Dedifferentiated amniotic fluid mesenchymal stem cell (primary cell): ENCODE measurements at regions not wholly inside any gene's neighbourhood (a gene's known extent, or its start where the extent isn't known, plus 50 kb on each side); places are given as distances from the start of the nearest gene placed in this dataset.
A peak's percentile ranks its signal among the peaks of the same experiment; 100 is the strongest.
"Not testable (repeated sequence)": the region's sequence is repeated elsewhere in the genome, so short reads cannot be mapped to it uniquely, and the experiment has no call there.

ENCODE experiments used
- DNase-seq: peaks from one replicate; pipeline ENCODE4 v3.0.0-alpha.2; 2016; ENCODE audit errors: extremely low spot score

DNA sequence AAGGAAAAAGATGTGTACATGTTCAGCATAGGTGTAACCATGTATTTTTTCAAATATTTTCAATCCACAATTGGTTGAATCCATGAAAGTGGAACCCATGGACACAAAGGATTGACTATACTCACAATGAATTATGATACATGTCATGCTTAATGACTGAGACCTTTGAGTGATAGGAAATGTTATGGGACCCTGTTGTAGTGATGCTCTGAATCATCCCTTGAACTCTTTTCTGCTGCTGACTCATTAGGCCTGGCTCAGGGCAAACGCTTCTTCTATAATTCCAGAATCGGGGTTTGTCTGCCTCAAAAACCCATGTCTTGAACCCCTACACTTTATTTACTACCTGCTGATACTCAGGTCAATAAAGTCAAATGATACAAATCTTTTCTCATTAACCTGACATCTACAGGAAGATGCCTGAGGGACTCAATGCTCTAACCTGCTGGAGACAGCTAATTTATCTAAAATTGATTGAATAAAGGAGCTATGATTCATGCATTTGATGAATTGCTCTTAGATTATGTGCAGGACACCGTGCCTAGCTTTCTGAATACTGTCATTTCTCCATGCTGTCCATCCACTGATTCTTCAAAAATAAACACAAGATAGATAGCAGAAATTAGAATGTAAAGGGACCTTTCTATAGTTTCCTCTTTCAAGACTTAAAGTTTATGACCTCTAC is 260.1 kb downstream of the PRELID2 start:
- DNase-seq = no peak

DNA sequence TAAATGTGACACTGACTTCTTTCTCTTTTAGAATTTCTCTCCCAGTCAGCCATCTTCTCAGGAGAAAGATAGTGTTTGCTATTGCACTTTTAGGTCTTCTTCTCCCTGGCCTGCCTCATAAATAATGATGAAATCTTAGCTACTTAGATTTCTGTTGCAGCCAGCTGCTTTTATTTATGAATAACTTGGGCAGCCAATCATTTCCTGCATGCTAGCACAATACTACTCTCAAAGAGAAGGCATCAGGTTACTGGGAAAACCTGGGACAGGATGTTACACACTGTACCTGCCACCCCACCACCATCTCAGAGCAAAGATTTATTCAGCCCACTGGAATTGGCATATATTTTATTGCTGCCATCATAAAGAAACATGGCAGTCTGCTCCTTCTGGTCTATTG is 266.6 kb downstream of the PRELID2 start:
- DNase-seq = no peak

DNA sequence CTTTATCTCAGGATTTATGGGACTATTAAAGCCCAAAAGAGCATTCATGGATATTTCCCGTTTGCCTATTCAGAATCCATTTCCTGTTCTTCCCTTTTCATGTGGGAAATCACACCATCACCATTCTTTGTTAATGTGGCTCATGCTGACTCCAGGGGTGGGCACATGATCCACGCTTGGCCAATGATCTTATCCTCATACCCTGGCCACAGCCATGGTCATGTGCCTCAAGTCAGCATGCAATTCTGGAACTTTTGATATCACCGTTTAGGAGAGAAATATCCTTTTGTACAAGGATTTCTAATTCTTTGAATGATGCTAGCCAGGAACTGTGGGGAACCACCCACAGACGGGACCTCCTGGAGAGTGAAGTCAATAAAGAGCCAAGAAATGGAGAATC is 272.2 kb downstream of the PRELID2 start:
- DNase-seq = no peak

DNA sequence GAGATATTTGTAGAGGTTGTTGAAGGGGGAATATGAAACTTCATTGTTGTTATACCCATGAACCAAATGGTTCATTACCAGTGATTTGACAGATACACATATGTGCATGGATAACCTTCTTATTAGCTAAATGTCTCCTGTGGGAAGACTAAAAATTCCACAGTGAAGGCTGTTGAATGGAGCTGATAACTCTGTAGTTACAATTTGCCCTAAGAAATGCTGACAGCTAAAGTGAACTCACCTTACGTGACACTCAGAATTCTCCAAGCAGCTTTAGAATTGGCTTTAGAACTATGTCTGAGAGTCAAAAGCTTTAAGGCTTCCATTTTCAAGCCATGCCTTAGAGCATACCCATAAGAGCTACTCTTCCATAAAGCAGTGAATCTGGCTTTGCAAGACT is 276.9 kb downstream of the PRELID2 start:
- no peak for DNase-seq

DNA sequence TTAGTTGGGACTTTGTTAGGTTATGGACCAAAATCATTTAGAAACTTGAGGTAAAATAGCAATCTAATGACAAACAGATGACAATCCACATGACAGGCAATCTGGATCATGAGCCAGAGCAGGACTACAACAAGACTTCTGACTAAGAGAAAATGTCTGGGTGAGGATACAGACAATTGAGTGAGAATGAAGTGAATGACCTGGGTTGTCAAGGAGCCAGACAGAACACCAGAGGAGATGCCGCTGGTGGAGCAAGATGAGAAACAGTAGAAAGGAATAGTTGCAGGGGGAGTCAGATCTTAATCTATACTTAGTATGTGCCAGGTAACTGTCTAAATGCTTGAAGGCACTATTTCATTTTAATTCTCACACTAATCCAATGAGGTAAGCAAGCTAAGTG is 277.8 kb downstream of the PRELID2 start:
- no peak for DNase-seq

DNA sequence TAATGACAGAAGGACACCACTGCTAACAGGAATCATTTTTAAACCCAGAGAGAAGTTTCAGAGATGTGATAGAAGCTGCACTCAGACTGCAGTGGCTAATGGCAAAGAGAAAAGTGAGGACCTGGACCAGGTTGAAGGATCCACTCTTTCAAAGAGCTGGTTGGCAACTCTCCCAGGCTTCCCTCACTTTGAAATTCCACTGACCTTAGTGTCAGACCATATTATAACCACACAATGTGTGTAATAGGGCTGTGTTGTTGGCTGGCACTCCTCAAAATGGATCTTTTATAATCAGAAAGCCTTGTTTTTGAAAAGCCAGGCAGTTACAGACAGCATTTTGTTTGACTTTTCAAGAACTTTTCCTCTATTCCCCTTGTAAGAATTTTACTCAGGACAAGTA is 280.7 kb downstream of the PRELID2 start:
- DNase-seq = peak; percentile 32

DNA sequence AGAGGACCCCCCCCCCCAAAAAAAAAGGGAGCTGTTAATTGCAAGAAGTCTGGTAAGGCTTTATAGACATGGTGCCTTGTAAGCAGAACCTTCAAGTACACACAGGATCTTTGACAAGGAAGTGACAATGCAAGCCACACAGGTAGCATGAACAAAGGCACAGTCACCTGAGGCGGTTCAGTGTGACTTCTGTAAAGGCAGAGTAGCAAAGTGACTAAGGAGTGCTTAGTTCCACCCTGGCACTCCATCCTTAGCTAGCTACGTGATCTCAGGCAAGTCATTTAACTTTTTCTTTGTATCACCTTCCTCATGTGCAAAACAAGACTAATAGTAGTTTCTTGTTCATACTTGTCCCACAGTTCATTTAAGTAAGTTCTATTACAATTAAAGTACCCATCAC is 282.0 kb downstream of the PRELID2 start:
- no peak for DNase-seq

DNA sequence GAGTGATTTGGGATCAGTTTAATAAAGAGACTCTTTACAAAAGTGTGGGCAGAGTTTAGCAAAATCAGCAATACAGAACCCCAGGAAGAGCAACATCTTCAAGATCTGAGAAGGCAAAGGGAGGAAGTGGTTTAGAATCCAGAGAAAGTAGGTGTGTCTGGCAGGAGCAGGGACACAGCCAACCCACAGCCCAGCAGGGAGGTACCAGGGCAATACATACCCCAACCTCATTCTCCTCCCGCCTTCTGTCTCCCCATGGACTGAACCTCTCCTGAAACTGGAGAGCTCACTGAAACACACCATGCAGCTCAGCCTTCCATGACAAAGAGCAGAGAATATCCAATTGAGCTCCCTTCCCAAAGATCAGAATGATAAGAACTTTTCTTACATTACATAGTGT is 283.4 kb downstream of the PRELID2 start:
- no peak for DNase-seq

DNA sequence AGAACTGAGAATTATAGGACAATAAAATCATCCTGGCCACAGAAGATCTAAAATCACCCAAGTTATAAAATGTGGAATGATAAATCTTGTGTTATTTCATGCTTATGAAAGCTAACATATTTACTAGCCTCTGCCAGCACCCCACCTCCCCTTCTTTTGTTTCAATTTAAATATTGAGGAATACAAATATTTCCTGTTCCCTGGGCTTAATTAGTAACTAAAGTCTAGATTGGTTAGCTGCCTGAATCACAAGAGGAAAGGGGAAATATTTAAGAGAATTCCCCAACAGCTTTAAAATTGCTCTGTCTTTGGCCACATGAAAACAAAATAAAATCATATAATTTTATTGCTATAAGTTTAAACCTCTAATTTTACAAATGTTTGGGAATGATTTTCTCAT is 287.0 kb downstream of the PRELID2 start:
- DNase-seq = no peak

DNA sequence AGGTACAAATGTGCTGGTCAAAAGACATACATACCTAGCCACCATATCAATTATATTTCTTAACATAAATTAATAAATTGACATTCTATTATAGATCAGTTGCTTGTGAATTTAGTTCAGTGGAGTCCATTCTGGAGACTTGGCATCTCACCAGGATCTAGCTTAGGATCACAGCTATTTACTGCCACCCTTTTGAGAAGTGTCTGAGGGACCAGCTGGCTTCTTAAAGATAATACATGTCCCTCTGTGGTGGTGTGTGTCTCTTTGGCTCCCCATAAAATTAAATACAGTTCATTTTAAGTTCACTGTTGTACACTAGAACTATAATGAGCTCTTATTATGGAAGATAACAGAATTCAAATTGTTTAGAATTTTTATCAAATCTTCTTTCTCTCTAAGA is 290.7 kb downstream of the PRELID2 start:
- no peak for DNase-seq

DNA sequence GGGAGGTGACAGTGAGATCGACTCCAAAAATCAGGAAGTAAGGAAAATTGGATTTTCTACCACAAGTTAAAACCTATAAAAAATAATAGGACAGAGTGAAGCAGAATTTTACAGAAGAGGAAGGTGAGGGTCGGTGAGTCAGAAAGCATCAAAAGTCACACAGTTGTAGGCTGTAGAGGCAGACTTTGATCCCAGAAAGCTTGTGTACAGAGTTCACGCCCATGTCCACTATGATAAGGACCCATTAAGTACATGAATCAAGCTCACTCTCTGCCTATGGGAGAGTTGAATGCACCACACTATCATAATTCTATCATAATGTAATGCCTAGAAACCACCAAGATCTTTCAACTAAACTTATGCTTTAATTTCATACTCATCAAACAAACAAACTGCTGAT is 291.2 kb downstream of the PRELID2 start:
- DNase-seq = no peak

DNA sequence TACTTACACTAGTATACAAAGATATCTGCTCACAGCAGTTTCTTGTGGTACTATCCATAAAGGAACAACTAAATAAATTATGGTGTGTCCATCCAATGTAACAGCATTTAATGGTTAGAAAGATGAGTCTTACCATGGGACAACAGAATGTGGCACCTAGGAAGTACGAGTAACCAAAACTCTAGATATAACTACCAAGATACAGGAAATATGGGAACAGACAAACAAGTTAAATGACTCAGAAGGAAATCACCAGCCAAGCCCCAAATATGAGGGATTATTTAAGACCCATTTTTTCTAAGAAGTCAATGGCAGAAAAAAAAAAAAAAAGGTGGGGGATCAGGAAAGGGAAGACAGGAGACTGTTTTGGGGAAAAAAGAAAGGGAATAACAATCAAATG is 294.8 kb downstream of the PRELID2 start:
- no peak for DNase-seq

DNA sequence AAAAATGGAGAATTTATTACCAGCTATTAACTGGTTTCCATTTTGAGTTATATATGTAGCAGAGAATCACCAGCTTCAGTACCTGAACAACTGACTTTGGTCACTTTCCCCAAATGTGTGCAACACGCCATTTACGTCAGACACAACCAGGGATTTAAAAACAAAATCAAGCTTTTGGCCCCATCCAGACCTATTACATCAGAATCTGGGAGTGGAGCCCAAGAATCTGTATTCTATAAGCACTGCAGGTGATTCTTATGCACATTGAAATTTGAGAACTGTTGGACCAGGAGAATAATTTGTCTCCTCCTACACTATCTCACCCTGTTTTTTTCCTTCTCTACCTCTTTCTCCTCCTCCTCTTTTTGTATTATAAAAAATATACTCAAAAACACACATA is 295.9 kb downstream of the PRELID2 start:
- DNase-seq = no peak

DNA sequence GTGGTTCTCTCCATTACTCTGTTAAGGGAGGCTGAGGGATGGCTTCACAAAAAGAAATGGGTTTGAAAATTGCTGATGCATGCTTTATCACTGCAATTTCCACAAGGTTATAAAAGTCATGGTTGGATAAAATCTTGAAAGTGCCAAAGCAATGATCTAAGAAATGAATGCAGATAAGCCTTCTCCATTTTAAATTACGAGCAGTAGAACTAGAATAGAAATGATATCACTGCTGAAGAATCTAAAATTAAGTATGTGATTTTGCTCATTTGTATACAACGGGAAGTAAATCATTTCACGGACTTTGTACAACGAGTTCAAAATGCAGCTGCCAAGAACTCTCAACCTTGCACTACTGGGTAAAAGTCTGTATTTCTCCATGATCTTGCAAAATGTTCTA is 299.0 kb downstream of the PRELID2 start:
- DNase-seq = no peak

DNA sequence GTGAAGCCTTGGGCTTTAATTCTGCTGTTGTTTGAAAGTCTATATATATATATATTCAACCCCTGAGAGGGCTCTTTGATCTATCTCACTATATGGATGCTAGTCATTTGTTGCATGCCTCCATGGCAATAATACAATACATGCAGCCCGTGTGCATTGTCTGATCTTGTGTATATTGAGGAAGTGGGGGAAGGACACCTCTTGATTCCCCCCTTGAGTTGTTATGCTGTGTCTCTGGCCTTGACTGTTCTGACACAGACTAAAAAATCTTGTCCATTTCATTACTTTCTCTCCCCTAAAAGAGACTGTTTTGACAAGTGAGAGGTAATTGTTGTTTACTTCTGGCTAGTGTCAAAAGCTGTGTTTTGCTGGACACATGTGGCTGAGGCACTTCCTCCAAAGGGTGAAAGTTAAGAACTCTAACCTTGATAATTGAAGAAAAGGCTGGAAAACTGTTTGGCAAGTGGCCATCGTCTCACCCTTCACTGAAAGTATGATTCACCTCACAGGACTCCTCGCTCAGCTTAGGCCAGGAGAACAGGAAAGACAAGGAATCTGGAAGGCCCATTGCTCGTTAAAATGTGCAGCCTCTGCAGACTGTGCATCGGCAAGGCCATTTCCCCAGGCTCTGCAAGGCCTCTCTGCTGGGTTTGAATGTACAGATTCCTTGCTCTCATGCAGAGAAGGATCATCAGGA is 304.0 kb downstream of the PRELID2 start:
- peak; percentile 52 for DNase-seq

DNA sequence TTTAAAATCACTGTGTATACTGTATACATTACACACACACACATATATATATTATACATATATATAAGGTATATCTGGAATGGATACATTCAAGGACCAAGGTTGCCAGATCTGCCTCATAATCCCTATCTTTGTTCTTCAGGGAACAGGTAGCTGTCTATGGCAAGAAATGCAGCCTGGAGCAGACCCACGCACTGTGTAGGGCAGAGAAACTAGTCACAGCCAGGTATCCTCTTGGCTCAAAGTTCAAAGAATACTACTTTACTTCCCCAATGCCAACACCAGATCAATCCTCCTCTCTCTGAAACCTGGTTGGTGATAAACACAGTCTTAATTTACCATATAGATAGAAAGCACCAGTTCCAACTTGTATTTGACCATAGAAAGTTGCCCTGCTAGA is 313.6 kb downstream of the PRELID2 start:
- DNase-seq = no peak

DNA sequence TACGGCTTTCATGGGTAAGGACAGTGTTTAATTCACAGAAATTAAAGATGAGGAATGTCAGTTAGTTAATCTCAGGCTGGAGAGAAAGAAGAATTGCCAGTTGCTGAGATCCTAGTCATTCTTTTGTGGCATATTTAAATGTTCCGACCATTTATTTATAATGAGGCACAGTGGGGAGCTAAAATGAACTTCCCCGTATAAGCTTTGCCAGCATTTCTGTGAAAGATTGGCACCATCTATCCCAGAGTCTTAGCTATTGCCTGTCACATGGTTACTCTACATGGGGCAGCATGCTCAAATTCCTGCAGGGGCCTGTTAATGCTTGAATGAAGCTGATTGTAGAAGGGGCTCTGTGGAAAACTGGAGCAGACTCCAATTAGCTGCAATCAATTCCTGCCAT is 314.1 kb downstream of the PRELID2 start:
- DNase-seq = no peak

DNA sequence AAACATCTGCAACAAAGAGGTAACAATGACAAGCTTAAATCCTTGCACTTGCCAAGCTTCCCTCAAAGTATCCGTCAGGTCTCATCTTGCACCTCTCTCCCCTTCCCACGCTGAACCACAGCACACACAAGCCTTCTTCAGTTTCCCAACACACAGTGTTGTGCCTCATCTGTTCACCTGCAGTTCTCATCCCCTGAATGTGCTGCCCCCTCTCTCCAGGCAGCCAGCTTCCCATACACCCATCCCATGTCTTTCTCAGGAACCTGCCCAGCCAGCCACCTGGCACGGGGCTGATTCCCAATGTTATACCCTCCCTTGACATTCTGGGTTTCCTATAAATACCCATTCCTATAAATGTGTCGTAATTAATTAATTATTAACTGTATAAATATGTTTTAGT is 314.8 kb downstream of the PRELID2 start:
- DNase-seq = no peak

DNA sequence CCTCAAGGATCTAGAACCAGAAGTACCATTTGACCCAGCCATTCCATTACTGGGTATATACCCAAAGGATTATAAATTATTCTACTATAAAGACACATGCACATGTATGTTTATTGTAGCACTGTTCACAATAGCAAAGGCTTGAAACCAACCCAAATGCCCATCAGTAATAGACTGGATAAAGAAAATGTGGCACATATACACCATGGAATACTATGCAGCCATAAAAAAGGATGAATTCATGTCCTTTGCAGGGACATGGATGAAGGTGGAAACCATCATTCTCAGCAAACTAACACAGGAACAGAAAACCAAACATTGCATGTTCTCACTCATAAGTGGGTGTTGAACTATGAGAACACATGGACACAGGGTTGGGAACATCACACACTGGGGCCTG is 317.6 kb downstream of the PRELID2 start:
- not testable (repeated sequence) for DNase-seq

DNA sequence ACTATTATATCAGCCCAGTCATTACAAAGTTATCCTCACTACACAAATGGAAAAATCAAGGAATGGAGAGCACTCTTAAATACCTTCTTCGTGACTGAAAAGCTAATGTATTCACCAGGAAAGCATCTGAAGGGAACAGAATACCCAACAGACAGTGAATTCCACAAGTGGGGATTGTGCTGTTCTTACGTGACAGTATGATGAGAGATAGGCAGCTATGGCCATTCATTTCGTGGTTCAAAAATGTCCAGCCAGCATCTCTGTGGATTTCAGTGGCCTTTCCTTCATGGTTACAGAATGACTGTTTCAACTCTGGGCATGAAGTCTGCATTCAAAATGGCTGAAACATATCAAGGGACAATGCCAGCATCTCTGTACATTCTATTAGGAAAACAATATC is 323.8 kb downstream of the PRELID2 start:
- no peak for DNase-seq

DNA sequence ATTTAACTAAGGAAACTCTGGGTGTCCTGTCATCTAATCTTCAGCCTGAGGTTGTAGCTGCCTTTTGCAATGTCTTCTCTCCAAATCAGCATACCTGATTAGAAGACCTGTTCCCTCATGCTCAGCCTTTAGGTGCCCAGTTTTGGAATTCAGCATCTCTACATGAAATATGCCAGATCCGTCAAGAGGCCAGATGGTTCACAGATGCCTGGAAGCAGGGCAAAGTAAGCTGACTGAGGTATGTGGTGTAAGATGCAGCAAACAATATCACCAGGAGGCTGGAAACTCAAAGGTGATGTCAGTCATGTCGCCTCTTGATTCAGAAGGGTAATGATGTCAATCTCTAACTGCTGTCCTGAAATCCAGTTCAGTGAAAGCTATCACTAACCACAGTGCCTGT is 324.4 kb downstream of the PRELID2 start:
- DNase-seq = no peak

DNA sequence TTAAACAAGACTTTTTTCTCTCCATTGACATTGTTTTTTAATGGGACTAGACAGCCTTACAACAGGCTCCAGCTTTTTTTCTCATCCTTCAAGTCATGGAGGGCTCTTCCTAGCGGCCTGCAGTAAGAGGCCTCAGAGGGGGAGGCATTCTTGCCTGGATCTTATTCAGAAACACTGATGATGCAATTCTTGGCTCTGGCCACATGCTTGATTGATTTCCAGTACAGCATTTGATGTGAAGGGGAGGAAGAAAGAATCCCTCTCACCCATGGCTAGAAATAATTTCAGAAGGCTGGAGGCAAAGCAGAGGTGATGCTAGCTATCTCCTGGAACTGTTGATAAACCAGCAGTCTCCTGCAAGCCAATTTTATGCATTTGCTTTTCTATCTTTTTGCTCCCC is 324.8 kb downstream of the PRELID2 start:
- DNase-seq = no peak

DNA sequence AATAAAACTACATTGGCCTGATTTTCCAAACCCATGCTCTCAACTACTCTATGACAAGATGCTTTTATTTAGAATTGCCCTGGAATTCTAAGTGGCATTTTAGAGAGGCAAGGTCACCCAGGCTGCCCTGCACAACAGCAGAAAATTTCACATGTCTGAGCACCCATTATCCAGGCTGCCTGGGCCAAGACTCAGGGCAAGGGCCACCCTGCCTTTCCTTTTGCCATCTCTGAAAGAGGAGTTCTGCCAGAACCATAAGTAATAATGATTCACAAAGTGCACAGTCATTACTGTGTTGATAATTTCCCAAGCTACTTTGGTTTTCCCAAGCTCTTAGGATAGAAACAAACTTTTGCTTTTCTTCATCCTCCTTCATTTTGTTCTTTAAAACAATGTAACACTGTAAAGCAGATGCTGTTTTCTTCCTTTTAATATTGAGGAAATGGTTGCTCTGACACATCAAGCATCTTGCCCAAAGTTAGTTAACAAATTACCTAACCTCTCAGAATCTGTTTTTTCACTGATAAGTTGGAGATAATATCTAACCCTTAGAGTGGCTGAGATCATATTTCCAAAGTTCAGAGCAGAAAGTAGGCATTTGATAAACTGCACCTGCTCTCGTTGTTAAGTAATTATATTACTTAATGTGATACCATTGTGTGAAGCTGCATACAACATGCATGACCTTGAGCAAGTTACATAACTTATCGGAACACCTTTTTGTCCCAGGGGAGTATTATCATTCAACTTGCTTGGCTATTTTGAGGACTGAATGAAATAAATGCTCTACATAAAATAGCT is 325.6 kb downstream of the PRELID2 start:
- DNase-seq = no peak
